Neural cell (in vitro differentiated cells): ENCODE measurements at regions not wholly inside any gene's neighbourhood (a gene's known extent, or its start where the extent isn't known, plus 50 kb on each side); places are given as distances from the start of the nearest gene placed in this dataset.

ENCODE experiments used
- H2AFZ ChIP-seq: fragments of 200-600, 300-800 bp; sonication (generic), shearing (Covaris generic); 2 replicates; pipeline ENCODE4 v1.6.0; 2014; ENCODE audit warnings: low read depth, mild to moderate bottlenecking, antibody characterized with exemption, low read length, moderate library complexity
- H3F3A ChIP-seq: fragments of 200-600 bp; shearing (Covaris generic); 2 replicates; pipeline ENCODE4 v1.6.1; 2016; ENCODE audit warnings: mild to moderate bottlenecking, moderate library complexity, mixed read lengths, antibody characterized with exemption, low read length; ENCODE audit not compliant: insufficient read depth, poor library complexity, severe bottlenecking
- H3K27ac ChIP-seq: fragments of 200-600, 300-800 bp; sonication (generic), shearing (Covaris generic); 2 replicates; pipeline ENCODE4 v1.5.1; 2014; ENCODE audit warnings: mild to moderate bottlenecking, low read length, moderate library complexity
- H3K27me3 ChIP-seq: fragments of 300-800, 200-600 bp; sonication (generic), shearing (Covaris generic); 2 replicates; pipeline ENCODE4 v1.6.0; 2014; ENCODE audit warnings: mild to moderate bottlenecking, low read depth, low read length, moderate library complexity; ENCODE audit not compliant: insufficient read depth
- H3K36me3 ChIP-seq: fragments of 300-800, 200-600 bp; sonication (generic), shearing (Covaris generic); 2 replicates; pipeline ENCODE4 v1.5.1; 2014; ENCODE audit warnings: mild to moderate bottlenecking, antibody characterized with exemption, low read length, moderate library complexity; ENCODE audit not compliant: insufficient read depth
- H3K4me2 ChIP-seq: fragments of 300-800, 200-600 bp; sonication (generic), shearing (Covaris generic); 2 replicates; pipeline ENCODE4 v1.6.0; 2014; ENCODE audit warnings: mild to moderate bottlenecking, low read length
- H3K4me3 ChIP-seq: fragments of 300-800, 200-600 bp; sonication (generic), shearing (Covaris generic); 2 replicates; pipeline ENCODE4 v1.5.1; 2014; ENCODE audit warnings: mild to moderate bottlenecking, low read length, moderate library complexity
- H3K79me2 ChIP-seq: fragments of 200-600 bp; shearing (Covaris generic); replicated peaks from 2 replicates; pipeline ENCODE4 v1.6.0; 2014; ENCODE audit warnings: mild to moderate bottlenecking, low read length, moderate library complexity; ENCODE audit not compliant: insufficient read depth
- H3K9ac ChIP-seq: fragments of 300-800, 200-600 bp; sonication (generic), shearing (Covaris generic); 2 replicates; pipeline ENCODE4 v1.6.1; 2016; ENCODE audit warnings: mild to moderate bottlenecking, low read length, mixed read lengths
- H3K9me2 ChIP-seq: fragments of 200-600 bp; shearing (Covaris generic); 2 replicates; pipeline ENCODE4 v1.6.1; 2016; ENCODE audit warnings: mild to moderate bottlenecking, low read length, mixed read lengths; ENCODE audit not compliant: insufficient read depth
- H3K9me3 ChIP-seq: fragments of 200-600, 300-800 bp; sonication (generic), shearing (Covaris generic); 2 replicates; pipeline ENCODE4 v1.6.1; 2016; ENCODE audit warnings: mild to moderate bottlenecking, mixed run types, low read length, moderate library complexity, mixed read lengths
- H4K20me1 ChIP-seq: fragments of 200-600 bp; shearing (Covaris generic); 2 replicates; pipeline ENCODE4 v1.6.1; 2016; ENCODE audit warnings: mild to moderate bottlenecking, mixed run types; ENCODE audit not compliant: insufficient read depth
- CTCF ChIP-seq: fragments of 450-650 bp; IDR thresholded peaks from 2 replicates; pipeline ENCODE4 v1.5.1; 2014; ENCODE audit warnings: antibody characterized with exemption, mild to moderate bottlenecking, moderate library complexity; ENCODE audit not compliant: poor library complexity, severe bottlenecking
- EP300 ChIP-seq: fragments of 450-650 bp; conservative IDR thresholded peaks from 2 replicates; pipeline ENCODE4 v1.6.1; 2014; ENCODE audit warnings: antibody characterized with exemption, mild to moderate bottlenecking, moderate library complexity; ENCODE audit not compliant: poor library complexity, severe bottlenecking
- EZH2 ChIP-seq: fragments of 200-600, 300-800 bp; shearing (Covaris generic), sonication (generic); IDR thresholded peaks from 2 replicates; pipeline ENCODE4 v1.6.1; 2014; ENCODE audit warnings: antibody characterized with exemption, low read length, borderline replicate concordance, mild to moderate bottlenecking; ENCODE audit not compliant: insufficient read depth, poor library complexity, severe bottlenecking
- MXI1 ChIP-seq: fragments of 450-650 bp; conservative IDR thresholded peaks from 2 replicates; pipeline ENCODE4 v1.6.1; 2014; ENCODE audit warnings: antibody characterized with exemption, mild to moderate bottlenecking; ENCODE audit not compliant: poor library complexity, severe bottlenecking
- POLR2AphosphoS5 ChIP-seq: IDR thresholded peaks from 2 replicates; pipeline ENCODE4 v1.6.1; 2012
- RAD21 ChIP-seq: fragments of 450-650 bp; conservative IDR thresholded peaks from 2 replicates; pipeline ENCODE4 v1.6.1; 2014; ENCODE audit warnings: antibody characterized with exemption, mild to moderate bottlenecking, moderate library complexity
- SMC3 ChIP-seq: fragments of 450-650 bp; conservative IDR thresholded peaks from 2 replicates; pipeline ENCODE4 v1.6.1; 2014; ENCODE audit warnings: antibody characterized with exemption, mild to moderate bottlenecking, moderate library complexity; ENCODE audit not compliant: poor library complexity
- TAF1 ChIP-seq: IDR thresholded peaks from 2 replicates; pipeline ENCODE4 v1.6.1; 2012; ENCODE audit warnings: low read depth
- TF ChIP-seq, protein P1 (sequence below): IDR thresholded peaks from 2 replicates; pipeline ENCODE4 v1.6.1; 2012; ENCODE audit warnings: borderline replicate concordance

- Histone ChIP-seq H3K9ac (no peak overlapping the region), H3K36me3 (no peaks in the 10 kb centered on the region), H3K4me2 (no peak overlapping the region), H3K79me2 (no peaks in the 10 kb centered on the region), H2AFZ (no peak overlapping the region), H3F3A (no peaks in the 10 kb centered on the region), H3K27me3 (no peaks in the 10 kb centered on the region), H3K27ac (no peak overlapping the region), H3K9me3 (no peaks in the 10 kb centered on the region), H3K4me3 (no peak overlapping the region), H3K9me2 (no peaks in the 10 kb centered on the region), H4K20me1 (no peaks in the 10 kb centered on the region)
- TF ChIP-seq MXI1 (no peak), POLR2AphosphoS5 (no peak), SMC3 (no peak), CTCF (no peak), RAD21 (no peak)
- TF ChIP-seq, protein P1, sequence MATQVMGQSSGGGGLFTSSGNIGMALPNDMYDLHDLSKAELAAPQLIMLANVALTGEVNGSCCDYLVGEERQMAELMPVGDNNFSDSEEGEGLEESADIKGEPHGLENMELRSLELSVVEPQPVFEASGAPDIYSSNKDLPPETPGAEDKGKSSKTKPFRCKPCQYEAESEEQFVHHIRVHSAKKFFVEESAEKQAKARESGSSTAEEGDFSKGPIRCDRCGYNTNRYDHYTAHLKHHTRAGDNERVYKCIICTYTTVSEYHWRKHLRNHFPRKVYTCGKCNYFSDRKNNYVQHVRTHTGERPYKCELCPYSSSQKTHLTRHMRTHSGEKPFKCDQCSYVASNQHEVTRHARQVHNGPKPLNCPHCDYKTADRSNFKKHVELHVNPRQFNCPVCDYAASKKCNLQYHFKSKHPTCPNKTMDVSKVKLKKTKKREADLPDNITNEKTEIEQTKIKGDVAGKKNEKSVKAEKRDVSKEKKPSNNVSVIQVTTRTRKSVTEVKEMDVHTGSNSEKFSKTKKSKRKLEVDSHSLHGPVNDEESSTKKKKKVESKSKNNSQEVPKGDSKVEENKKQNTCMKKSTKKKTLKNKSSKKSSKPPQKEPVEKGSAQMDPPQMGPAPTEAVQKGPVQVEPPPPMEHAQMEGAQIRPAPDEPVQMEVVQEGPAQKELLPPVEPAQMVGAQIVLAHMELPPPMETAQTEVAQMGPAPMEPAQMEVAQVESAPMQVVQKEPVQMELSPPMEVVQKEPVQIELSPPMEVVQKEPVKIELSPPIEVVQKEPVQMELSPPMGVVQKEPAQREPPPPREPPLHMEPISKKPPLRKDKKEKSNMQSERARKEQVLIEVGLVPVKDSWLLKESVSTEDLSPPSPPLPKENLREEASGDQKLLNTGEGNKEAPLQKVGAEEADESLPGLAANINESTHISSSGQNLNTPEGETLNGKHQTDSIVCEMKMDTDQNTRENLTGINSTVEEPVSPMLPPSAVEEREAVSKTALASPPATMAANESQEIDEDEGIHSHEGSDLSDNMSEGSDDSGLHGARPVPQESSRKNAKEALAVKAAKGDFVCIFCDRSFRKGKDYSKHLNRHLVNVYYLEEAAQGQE = no peak
Measured at GRCh38 chr13:68784275-68784674, 1323.4 kb upstream of the ATXN8OS start.

- no peaks in the 10 kb centered on the region for H3K27me3 ChIP-seq
- H3K79me2 ChIP-seq = no peaks in the 10 kb centered on the region
- H3K9ac ChIP-seq = no peak overlapping the region
- no peaks in the 10 kb centered on the region for H3K9me2 ChIP-seq
- TF ChIP-seq RAD21 = no peak
- TF ChIP-seq SMC3 = no peak
- no peak for TF ChIP-seq TAF1
- TF ChIP-seq EP300 = no peak
- TF ChIP-seq, protein P1 = no peak
- TF ChIP-seq EZH2 = no peak
- no peak for TF ChIP-seq MXI1
- TF ChIP-seq POLR2AphosphoS5 = no peak
- no peak for TF ChIP-seq CTCF
- no peaks in the 10 kb centered on the region for H3K9me3 ChIP-seq
- no peaks in the 10 kb centered on the region for H3F3A ChIP-seq
- H3K36me3 ChIP-seq = no peaks in the 10 kb centered on the region
- H2AFZ ChIP-seq = no peak overlapping the region
- no peak overlapping the region for H3K27ac ChIP-seq
- H4K20me1 ChIP-seq = no peaks in the 10 kb centered on the region
- no peak overlapping the region for H3K4me2 ChIP-seq
- no peak overlapping the region for H3K4me3 ChIP-seq
Measured at GRCh38 chr13:68759617-68760016, 1348.0 kb upstream of the ATXN8OS start.
